B cell (primary cell): ENCODE measurements at regions not wholly inside any gene's neighbourhood (a gene's known extent, or its start where the extent isn't known, plus 50 kb on each side); places are given as distances from the start of the nearest gene placed in this dataset.
"Not testable (repeated sequence)": the region's sequence is repeated elsewhere in the genome, so short reads cannot be mapped to it uniquely, and the experiment has no call there.

Experiments
- ATAC-seq: fragments of 200-7000 bp; cut with Tn5 transposase; one replicate; pipeline ENCODE4 v1.10.0; 2021; ENCODE audit warnings: low read depth, mild to moderate bottlenecking, moderate number of reproducible peaks, moderate library complexity
- CTCF ChIA-PET: fragments of 350-600 bp; sonication (Branson Sonifier 250); formaldehyde crosslinking; loops from one replicate; lab custom pipeline; 2021; ENCODE audit warnings: antibody characterized with exemption, inconsistent platforms; lab: Charles Lee
- POLR2A ChIA-PET: fragments of 350-600 bp; sonication (Branson Sonifier 250); formaldehyde crosslinking; loops from one replicate; lab custom pipeline; 2021; ENCODE audit warnings: antibody characterized with exemption; lab: Charles Lee
- DNase-seq: peaks from one replicate; pipeline ENCODE4 v3.0.0; 2013
- H2AFZ ChIP-seq: 2 replicates; pipeline ENCODE4 v1.6.1; 2012; ENCODE audit warnings: mild to moderate bottlenecking, low read depth, low read length; ENCODE audit not compliant: insufficient read depth, poor library complexity, severe bottlenecking
- H3K27ac ChIP-seq, 2 donors: 1 replicate in 1 of 2; 2 replicates in 1 of 2; pipeline ENCODE4 v1.5.1; 2012 to 2013; ENCODE audit warnings: low read length in 2 of 2, mild to moderate bottlenecking in 2 of 2, moderate library complexity in 1 of 2
- H3K27me3 ChIP-seq, 4 experiments: fragments of 200-600 bp in 1 of 4; sonication (generic) in 1 of 4; replicated peaks in 1 of 4; 1 replicate in 2 of 4; 2 replicates in 2 of 4; pipeline versions ENCODE4 v1.6.1 to v1.7.0; 2013 to 2016; ENCODE audit warnings: low read length in 3 of 4, mild to moderate bottlenecking in 2 of 4, mixed read lengths in 1 of 4, moderate library complexity in 1 of 4; ENCODE audit not compliant: insufficient read depth in 4 of 4, control insufficient read depth in 3 of 4; ENCODE audit errors: control extremely low read depth in 1 of 4
- H3K36me3 ChIP-seq, 2 experiments: replicated peaks in 1 of 2; 1 replicate in 1 of 2; 2 replicates in 1 of 2; pipeline versions ENCODE4 v1.6.1 to v1.7.1; 2013; ENCODE audit warnings: low read length in 1 of 2; ENCODE audit not compliant: insufficient read depth in 2 of 2, control insufficient read depth in 1 of 2; ENCODE audit errors: control extremely low read depth in 1 of 2, extremely low read depth in 1 of 2
- H3K4me1 ChIP-seq, 2 donors: fragments of 200-600 bp in 1 of 2; sonication (generic) in 1 of 2; 1 replicate in 1 of 2; 2 replicates in 1 of 2; pipeline versions ENCODE4 v1.5.1 to v1.6.1; 2013 to 2017; ENCODE audit warnings: low read length in 2 of 2; ENCODE audit not compliant: control insufficient read depth in 2 of 2, insufficient read depth in 2 of 2
- H3K4me2 ChIP-seq: replicated peaks from 2 replicates; pipeline ENCODE3; 2012; ENCODE audit warnings: mild to moderate bottlenecking, low read depth, low read length; ENCODE audit not compliant: poor library complexity, severe bottlenecking
- H3K4me3 ChIP-seq, 5 experiments: fragments of 200-600 bp in 1 of 5; sonication (generic) in 1 of 5; 1 replicate in 3 of 5; 2 replicates in 2 of 5; pipeline versions ENCODE4 v1.5.1 to v1.7.0; 2011 to 2016; ENCODE audit warnings: low read length in 4 of 5, mild to moderate bottlenecking in 4 of 5, low read depth in 2 of 5, control low read depth in 1 of 5, moderate library complexity in 1 of 5; ENCODE audit not compliant: insufficient read depth in 1 of 5; ENCODE audit errors: control extremely low read depth in 1 of 5, extremely low read depth in 1 of 5
- H3K79me2 ChIP-seq: fragments of 200-600 bp; sonication (generic); one replicate; pipeline ENCODE4 v1.6.0; 2016; ENCODE audit warnings: low read length; ENCODE audit not compliant: control insufficient read depth, insufficient read depth
- H3K9ac ChIP-seq: fragments of 200-600 bp; sonication (generic); 2 replicates; pipeline ENCODE4 v1.6.1; 2017; ENCODE audit warnings: mild to moderate bottlenecking, low read length, moderate library complexity
- H3K9me3 ChIP-seq, 3 donors: one replicate each; pipeline versions ENCODE4 v1.6.1 to v1.7.1; 2013; ENCODE audit warnings: low read length in 2 of 3; ENCODE audit not compliant: control insufficient read depth in 2 of 3, insufficient read depth in 1 of 3; ENCODE audit errors: control extremely low read depth in 1 of 3
- H4K20me1 ChIP-seq: 2 replicates; pipeline ENCODE4 v1.6.0; 2012; ENCODE audit warnings: mild to moderate bottlenecking, low read length; ENCODE audit not compliant: insufficient read depth, control insufficient read depth, poor library complexity, severe bottlenecking
- H3K27ac Mint-ChIP-seq: one replicate; pipeline ENCODE4 v1.8.0; 2021; ENCODE audit warnings: mixed read lengths
- H3K27me3 Mint-ChIP-seq: one replicate; pipeline ENCODE4 v1.8.0; 2021; ENCODE audit warnings: mixed read lengths
- H3K4me1 Mint-ChIP-seq: one replicate; pipeline ENCODE4 v1.8.0; 2021; ENCODE audit warnings: mixed read lengths
- H3K4me3 Mint-ChIP-seq: one replicate; pipeline ENCODE4 v1.8.0; 2021; ENCODE audit warnings: mixed read lengths
- H3K9me3 Mint-ChIP-seq: one replicate; pipeline ENCODE4 v1.8.0; 2022; ENCODE audit warnings: mixed read lengths; ENCODE audit not compliant: insufficient read depth
- EZH2 ChIP-seq: IDR thresholded peaks from 2 replicates; pipeline ENCODE4 v1.6.1; 2012; ENCODE audit warnings: borderline replicate concordance, low read depth, mild to moderate bottlenecking, moderate library complexity, low read length; ENCODE audit not compliant: insufficient read depth, poor library complexity, severe bottlenecking
- WGBS: methylation state at CpG from one replicate; pipeline ENCODE4 v1.1.5; 2013; ENCODE audit warnings: missing lambda C conversion rate; ENCODE audit not compliant: insufficient coverage; 5-methylcytosine and 5-hydroxymethylcytosine counted together
- intact Hi-C: fragments of 100-400 bp; cut with micrococcal nuclease; formaldehyde crosslinking; loops from one replicate; pipeline ENCODE4 v1.10.0; 2022
- TF ChIP-seq, protein P1 (sequence below): fragments of 200-600 bp; IDR thresholded peaks from one replicate; pipeline ENCODE4 v1.8.0; 2022; ENCODE audit warnings: antibody characterized with exemption, mild to moderate bottlenecking

DNA sequence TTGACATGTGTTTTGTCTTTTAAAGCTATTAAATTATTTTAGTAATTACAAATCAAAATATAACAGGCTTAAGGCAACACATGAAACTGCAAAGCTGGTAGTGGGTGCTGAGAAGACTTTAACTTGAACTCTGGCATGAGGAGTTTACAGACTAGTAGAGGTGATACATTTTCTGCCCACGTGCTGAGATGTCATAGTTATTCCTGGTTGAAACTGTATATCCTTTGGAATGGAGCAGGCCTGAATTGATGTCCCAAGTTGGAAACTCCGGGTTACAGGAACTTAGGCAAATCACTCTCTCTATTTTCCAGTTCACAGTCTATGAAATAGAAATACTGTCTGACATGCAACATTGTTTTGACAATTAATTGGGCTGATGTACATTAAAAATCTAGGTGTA, 177.1 kb upstream of the NOL4 start:
- no peak for TF ChIP-seq EZH2
- TF ChIP-seq, protein P1, sequence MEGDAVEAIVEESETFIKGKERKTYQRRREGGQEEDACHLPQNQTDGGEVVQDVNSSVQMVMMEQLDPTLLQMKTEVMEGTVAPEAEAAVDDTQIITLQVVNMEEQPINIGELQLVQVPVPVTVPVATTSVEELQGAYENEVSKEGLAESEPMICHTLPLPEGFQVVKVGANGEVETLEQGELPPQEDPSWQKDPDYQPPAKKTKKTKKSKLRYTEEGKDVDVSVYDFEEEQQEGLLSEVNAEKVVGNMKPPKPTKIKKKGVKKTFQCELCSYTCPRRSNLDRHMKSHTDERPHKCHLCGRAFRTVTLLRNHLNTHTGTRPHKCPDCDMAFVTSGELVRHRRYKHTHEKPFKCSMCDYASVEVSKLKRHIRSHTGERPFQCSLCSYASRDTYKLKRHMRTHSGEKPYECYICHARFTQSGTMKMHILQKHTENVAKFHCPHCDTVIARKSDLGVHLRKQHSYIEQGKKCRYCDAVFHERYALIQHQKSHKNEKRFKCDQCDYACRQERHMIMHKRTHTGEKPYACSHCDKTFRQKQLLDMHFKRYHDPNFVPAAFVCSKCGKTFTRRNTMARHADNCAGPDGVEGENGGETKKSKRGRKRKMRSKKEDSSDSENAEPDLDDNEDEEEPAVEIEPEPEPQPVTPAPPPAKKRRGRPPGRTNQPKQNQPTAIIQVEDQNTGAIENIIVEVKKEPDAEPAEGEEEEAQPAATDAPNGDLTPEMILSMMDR = no peak
- H3K9me3 Mint-ChIP-seq = no peaks in the 10 kb centered on the region
- DNase-seq (no peak), ATAC-seq (no peak)
- Histone ChIP-seq H3K27me3 (no peaks in the 10 kb centered on the region), H3K4me1 (no peaks in the 10 kb centered on the region), H3K4me2 (no peak overlapping the region), H3K9ac (no peak overlapping the region), H2AFZ (no peak overlapping the region), H3K27ac (no peak overlapping the region), H3K36me3 (no peaks in the 10 kb centered on the region), H3K9me3 (no peaks in the 10 kb centered on the region), H4K20me1 (no peaks in the 10 kb centered on the region), H3K79me2 (no peaks in the 10 kb centered on the region), H3K4me3 (no peak overlapping the region)
- no peak overlapping the region for H3K4me3 Mint-ChIP-seq
- ChIA-PET CTCF (no interaction called here), POLR2A (no interaction called here)
- no peaks in the 10 kb centered on the region for H3K27me3 Mint-ChIP-seq
- intact Hi-C loops = no loop called here
- no peak overlapping the region for H3K27ac Mint-ChIP-seq
- WGBS = 40% methylated on average over 1 of the region's 2 CpGs
- no peaks in the 10 kb centered on the region for H3K4me1 Mint-ChIP-seq

DNA sequence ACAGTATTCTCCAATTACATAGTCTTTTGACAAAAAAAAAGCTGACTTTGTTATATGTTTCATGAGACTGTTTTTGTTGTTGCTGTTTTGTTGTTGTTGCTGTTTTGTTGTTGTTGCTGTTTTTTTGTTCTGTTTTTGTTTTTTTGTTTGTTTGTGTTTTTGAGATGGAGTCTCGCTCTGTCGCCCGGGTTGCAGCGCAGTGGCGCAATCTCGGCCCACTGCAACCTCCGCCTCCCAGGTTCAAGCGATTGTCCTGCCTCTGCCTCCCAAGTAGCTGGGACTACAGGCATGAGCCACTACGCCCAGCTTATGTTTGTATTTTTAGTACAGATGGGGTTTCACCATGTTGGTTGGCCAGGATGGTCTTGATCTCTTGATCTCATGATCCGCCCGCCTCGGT, 182.8 kb upstream of the NOL4 start:
- POLR2A ChIA-PET = not testable (repeated sequence)

More for the DNA sequence above, 182.8 kb upstream of the NOL4 start:
- H3K27me3 Mint-ChIP-seq, H2AFZ ChIP-seq, H3K9ac ChIP-seq, H3K4me1 Mint-ChIP-seq, CTCF ChIA-PET, H3K27me3 ChIP-seq, H3K4me3 Mint-ChIP-seq, intact Hi-C loops, H3K27ac Mint-ChIP-seq, H3K79me2 ChIP-seq, H3K4me2 ChIP-seq, H3K4me1 ChIP-seq, H3K9me3 ChIP-seq, H3K36me3 ChIP-seq, ATAC-seq, DNase-seq, H3K27ac ChIP-seq, H3K4me3 ChIP-seq, H3K9me3 Mint-ChIP-seq, H4K20me1 ChIP-seq: not testable (repeated sequence)
- WGBS = 96% methylated on average over 5 of the region's 12 CpGs
